DND-41 (cell line): ENCODE measurements at regions not wholly inside any gene's neighbourhood (a gene's known extent, or its start where the extent isn't known, plus 50 kb on each side); places are given as distances from the start of the nearest gene placed in this dataset.

Experiments
- ATAC-seq: fragments of 200-7000 bp; cut with Tn5 transposase; 3 replicates; pipeline ENCODE4 v1.9.1; 2021; ENCODE audit warnings: low read depth; ENCODE audit not compliant: insufficient read depth
- DNase-seq: peaks from one replicate; pipeline ENCODE4 v3.0.0-alpha.2; 2020
- H2AFZ ChIP-seq: 2 replicates; pipeline ENCODE4 v1.6.0; 2012; ENCODE audit warnings: low read depth, low read length
- H3K27ac ChIP-seq: 2 replicates; pipeline ENCODE4 v1.5.1; 2012; ENCODE audit warnings: low read length, inconsistent platforms
- H3K27me3 ChIP-seq: fragments of 200-600 bp; sonication (generic); 2 replicates; pipeline ENCODE4 v1.6.0; 2012; ENCODE audit warnings: low read length, mild to moderate bottlenecking, inconsistent platforms; ENCODE audit not compliant: insufficient read depth, poor library complexity
- H3K36me3 ChIP-seq: 2 replicates; pipeline ENCODE4 v1.5.1; 2012; ENCODE audit warnings: low read length, inconsistent platforms; ENCODE audit not compliant: insufficient read depth
- H3K4me1 ChIP-seq: 2 replicates; pipeline ENCODE4 v1.5.1; 2012; ENCODE audit warnings: mild to moderate bottlenecking, low read length; ENCODE audit not compliant: insufficient read depth
- H3K4me2 ChIP-seq: 2 replicates; pipeline ENCODE4 v1.6.0; 2012; ENCODE audit warnings: mild to moderate bottlenecking, moderate library complexity, low read length, inconsistent platforms; ENCODE audit not compliant: insufficient read depth
- H3K4me3 ChIP-seq, 2 experiments: fragments of 200-600 bp in 1 of 2; shearing (Covaris generic) in 1 of 2; 2 replicates each; pipeline ENCODE4 v1.5.1; 2012 to 2016; ENCODE audit warnings: inconsistent platforms in 2 of 2, low read length in 2 of 2, mild to moderate bottlenecking in 2 of 2, low read depth in 1 of 2, moderate library complexity in 1 of 2
- H3K79me2 ChIP-seq: 2 replicates; pipeline ENCODE4 v1.6.0; 2012; ENCODE audit warnings: low read length, inconsistent platforms; ENCODE audit not compliant: insufficient read depth
- H3K9ac ChIP-seq: 2 replicates; pipeline ENCODE4 v1.6.0; 2012; ENCODE audit warnings: low read depth, mild to moderate bottlenecking, inconsistent platforms, low read length, moderate library complexity
- H3K9me3 ChIP-seq: 2 replicates; pipeline ENCODE4 v1.5.1; 2012; ENCODE audit warnings: low read length, moderate library complexity, mild to moderate bottlenecking, inconsistent platforms; ENCODE audit not compliant: insufficient read depth, severe bottlenecking
- H4K20me1 ChIP-seq: 2 replicates; pipeline ENCODE4 v1.6.0; 2012; ENCODE audit warnings: low read length; ENCODE audit not compliant: insufficient read depth
- CTCF ChIP-seq: IDR thresholded peaks from 2 replicates; pipeline ENCODE4 v1.5.1; 2012; ENCODE audit warnings: borderline replicate concordance, low read length, moderate library complexity, mild to moderate bottlenecking; ENCODE audit not compliant: poor library complexity, severe bottlenecking; ENCODE audit errors: extremely low read depth
- EZH2 ChIP-seq: IDR thresholded peaks from 3 replicates; pipeline ENCODE4 v1.6.1; 2012; ENCODE audit warnings: borderline replicate concordance, low read depth, mild to moderate bottlenecking, moderate library complexity, low read length, inconsistent platforms; ENCODE audit not compliant: severe bottlenecking

- Histone ChIP-seq H2AFZ (no peak overlapping the region), H3K9ac (no peak overlapping the region), H3K9me3 (no peaks in the 10 kb centered on the region), H3K27ac (no peak overlapping the region), H3K36me3 (no peaks in the 10 kb centered on the region), H3K27me3 (peaks cover 7% of the 10 kb centered on the region), H4K20me1 (no peaks in the 10 kb centered on the region), H3K79me2 (no peaks in the 10 kb centered on the region), H3K4me3 (no peak overlapping the region), H3K4me1 (no peaks in the 10 kb centered on the region), H3K4me2 (no peak overlapping the region)
- ATAC-seq = no peak
- TF ChIP-seq EZH2 (no peak), CTCF (peak; percentile 9)
- no peak for DNase-seq
Measured at GRCh38 chr2:219726916-219727315, 99.5 kb downstream of the SLC4A3 start.

GRCh38 chr2:219727771-219728429 lies 100.5 kb downstream of the SLC4A3 start:
- Histone ChIP-seq H4K20me1 (no peaks in the 10 kb centered on the region), H3K79me2 (no peaks in the 10 kb centered on the region), H3K4me3 (no peak overlapping the region), H3K4me2 (no peak overlapping the region), H3K4me1 (no peaks in the 10 kb centered on the region), H3K27ac (no peak overlapping the region), H3K9me3 (no peaks in the 10 kb centered on the region), H3K9ac (no peak overlapping the region), H2AFZ (no peak overlapping the region), H3K27me3 (peaks cover 7% of the 10 kb centered on the region), H3K36me3 (no peaks in the 10 kb centered on the region)
- ATAC-seq (no peak), DNase-seq (no peak)
- no peak for TF ChIP-seq CTCF
- TF ChIP-seq EZH2 = no peak

GRCh38 chr2:219728991-219729487 lies 101.6 kb downstream of the SLC4A3 start:
- ATAC-seq = no peak
- no peak for TF ChIP-seq CTCF

GRCh38 chr2:219731173-219731572 lies 103.7 kb downstream of the SLC4A3 start:
- DNase-seq = no peak
- no peaks in the 10 kb centered on the region for H3K9me3 ChIP-seq
- no peaks in the 10 kb centered on the region for H3K4me1 ChIP-seq
- no peaks in the 10 kb centered on the region for H3K36me3 ChIP-seq
- no peak overlapping the region for H3K9ac ChIP-seq
- H3K4me2 ChIP-seq = no peak overlapping the region
- H3K27ac ChIP-seq = no peak overlapping the region
- H3K27me3 ChIP-seq = peaks cover 7% of the 10 kb centered on the region
- ATAC-seq = no peak
- no peak overlapping the region for H3K4me3 ChIP-seq
- H4K20me1 ChIP-seq = no peaks in the 10 kb centered on the region
- H2AFZ ChIP-seq = no peak overlapping the region
- H3K79me2 ChIP-seq = no peaks in the 10 kb centered on the region
- no peak for TF ChIP-seq CTCF
- no peak for TF ChIP-seq EZH2

More at GRCh38 chr2:219728991-219729487, 101.6 kb downstream of the SLC4A3 start:
- Histone ChIP-seq H3K36me3 (no peaks in the 10 kb centered on the region), H3K27me3 (peaks cover 7% of the 10 kb centered on the region), H3K9me3 (no peaks in the 10 kb centered on the region), H3K9ac (no peak overlapping the region), H3K4me1 (no peaks in the 10 kb centered on the region), H3K4me2 (no peak overlapping the region), H3K27ac (no peak overlapping the region), H2AFZ (no peak overlapping the region), H3K4me3 (no peak overlapping the region), H3K79me2 (no peaks in the 10 kb centered on the region), H4K20me1 (no peaks in the 10 kb centered on the region)
- no peak for DNase-seq
